ENCODE measurements at regions not wholly inside any gene's neighbourhood (a gene's known extent, or its start where the extent isn't known, plus 50 kb on each side); places are given as distances from the start of the nearest gene placed in this dataset.

- Histone ChIP-seq H3K9me1 (ENCODE audit: control insufficient read depth, extremely low read depth, insufficient read depth, low read length) (no peaks in the 10 kb centered on the region), H2AFZ (ENCODE audit: control insufficient read depth, low read length) (no peak overlapping the region), H4K20me1 (ENCODE audit: control insufficient read depth, extremely low read depth, insufficient read depth, low read length) (no peaks in the 10 kb centered on the region), H3K27me3 (ENCODE audit: control insufficient read depth, extremely low read depth, insufficient read depth, low read length) (no peaks in the 10 kb centered on the region), H3K27ac (ENCODE audit: control insufficient read depth, insufficient read depth, low read length) (no peak overlapping the region), H3K4me3 (ENCODE audit: control insufficient read depth in 2 of 3, extremely low read depth in 1 of 3, insufficient read depth in 2 of 3, low read depth in 1 of 3, low read length in 3 of 3) (no peak overlapping the region), H3K4me1 (ENCODE audit: control insufficient read depth, extremely low read depth, insufficient read depth, low read length) (no peaks in the 10 kb centered on the region), H3K79me2 (ENCODE audit: control insufficient read depth, insufficient read depth, low read length) (no peaks in the 10 kb centered on the region), H3K9ac (ENCODE audit: control insufficient read depth, extremely low read depth, insufficient read depth, low read length) (no peak overlapping the region), H3K4me2 (ENCODE audit: control insufficient read depth, extremely low read depth, insufficient read depth, low read depth, low read length) (no peak overlapping the region), H3K36me3 (ENCODE audit: control insufficient read depth in 2 of 2, extremely low read depth in 1 of 2, insufficient read depth in 2 of 2, low read length in 2 of 2) (no peaks in the 10 kb centered on the region), H3K9me3 (ENCODE audit: control insufficient read depth, low read depth, low read length) (no peaks in the 10 kb centered on the region)
- FAIRE-seq (no peak), DNase-seq (ENCODE audit: low read depth, low spot score) (no peak)
- dilution Hi-C loops (cut with MboI; ENCODE audit: extremely low pct_ligation_motif_present, low sequenced_read_pairs), result no loop called here
- TF ChIP-seq CTCF (optimal IDR thresholded peaks at IDR 0.05 in 1 of 3, IDR thresholded peaks at IDR 0.05 in 1 of 3, conservative IDR thresholded peaks at IDR 0.05 in 1 of 3; ENCODE audit: extremely low read depth in 1 of 3, insufficient read depth in 2 of 3, low read length in 3 of 3) (no peak), EZH2 (IDR thresholded peaks at IDR 0.05; ENCODE audit: low read length) (no peak)
Measured at GRCh38 chr12:97989366-97989940, 525.9 kb upstream of the TMPO start.

- no peak overlapping the region for H3K27ac ChIP-seq (ENCODE audit: control insufficient read depth, insufficient read depth, low read length)
- dilution Hi-C loops (cut with MboI; ENCODE audit: extremely low pct_ligation_motif_present, low sequenced_read_pairs), result no loop called here
- no peaks in the 10 kb centered on the region for H4K20me1 ChIP-seq (ENCODE audit: control insufficient read depth, extremely low read depth, insufficient read depth, low read length)
- no peak overlapping the region for H3K9ac ChIP-seq (ENCODE audit: control insufficient read depth, extremely low read depth, insufficient read depth, low read length)
- H2AFZ ChIP-seq (ENCODE audit: control insufficient read depth, low read length), result no peak overlapping the region
- FAIRE-seq (no peak), DNase-seq (ENCODE audit: low read depth, low spot score) (no peak)
- no peaks in the 10 kb centered on the region for H3K27me3 ChIP-seq (ENCODE audit: control insufficient read depth, extremely low read depth, insufficient read depth, low read length)
- no peaks in the 10 kb centered on the region for H3K36me3 ChIP-seq (ENCODE audit: control insufficient read depth in 2 of 2, extremely low read depth in 1 of 2, insufficient read depth in 2 of 2, low read length in 2 of 2)
- no peaks in the 10 kb centered on the region for H3K4me1 ChIP-seq (ENCODE audit: control insufficient read depth, extremely low read depth, insufficient read depth, low read length)
- no peak for TF ChIP-seq EZH2 (IDR thresholded peaks at IDR 0.05; ENCODE audit: low read length)
- no peak for TF ChIP-seq CTCF (optimal IDR thresholded peaks at IDR 0.05 in 1 of 3, IDR thresholded peaks at IDR 0.05 in 1 of 3, conservative IDR thresholded peaks at IDR 0.05 in 1 of 3; ENCODE audit: extremely low read depth in 1 of 3, insufficient read depth in 2 of 3, low read length in 3 of 3)
- H3K4me2 ChIP-seq (ENCODE audit: control insufficient read depth, extremely low read depth, insufficient read depth, low read depth, low read length), result no peak overlapping the region
- no peak overlapping the region for H3K4me3 ChIP-seq (ENCODE audit: control insufficient read depth in 2 of 3, extremely low read depth in 1 of 3, insufficient read depth in 2 of 3, low read depth in 1 of 3, low read length in 3 of 3)
- no peaks in the 10 kb centered on the region for H3K9me1 ChIP-seq (ENCODE audit: control insufficient read depth, extremely low read depth, insufficient read depth, low read length)
- H3K9me3 ChIP-seq (ENCODE audit: control insufficient read depth, low read depth, low read length), result no peaks in the 10 kb centered on the region
- H3K79me2 ChIP-seq (ENCODE audit: control insufficient read depth, insufficient read depth, low read length), result no peaks in the 10 kb centered on the region
Measured at GRCh38 chr12:97994746-97995484, 520.5 kb upstream of the TMPO start.

Measured in keratinocyte (primary cell).